DMS79 (cell line): ENCODE measurements at regions not wholly inside any gene's neighbourhood (a gene's known extent, or its start where the extent isn't known, plus 50 kb on each side); places are given as distances from the start of the nearest gene placed in this dataset.

Experiments
- DNase-seq: peaks from one replicate; lab custom pipeline; 2025; lab: John Stamatoyannopoulos, UW

- no peak for DNase-seq
Measured at GRCh38 chr6:94074764-94075163, 655.4 kb upstream of the EPHA7 start.

- DNase-seq = no peak
Measured at GRCh38 chr6:94071835-94072234, 652.5 kb upstream of the EPHA7 start.

GRCh38 chr6:94065707-94066337 lies 646.5 kb upstream of the EPHA7 start:
- DNase-seq = no peak

- no peak for DNase-seq
Measured at GRCh38 chr6:94052749-94053148, 633.4 kb upstream of the EPHA7 start.

GRCh38 chr6:94050515-94050914 lies 631.2 kb upstream of the EPHA7 start:
- DNase-seq = no peak

GRCh38 chr6:94049001-94049400 lies 629.6 kb upstream of the EPHA7 start:
- no peak for DNase-seq

- no peak for DNase-seq
Measured at GRCh38 chr6:94045099-94045829, 625.9 kb upstream of the EPHA7 start.

- no peak for DNase-seq
Measured at GRCh38 chr6:94041945-94042709, 622.8 kb upstream of the EPHA7 start.

GRCh38 chr6:94036024-94036423 lies 616.7 kb upstream of the EPHA7 start:
- no peak for DNase-seq

GRCh38 chr6:94027374-94027773 lies 608.0 kb upstream of the EPHA7 start:
- DNase-seq = no peak

GRCh38 chr6:94026575-94026974 lies 607.2 kb upstream of the EPHA7 start:
- DNase-seq = no peak

- no peak for DNase-seq
Measured at GRCh38 chr6:94005835-94006234, 586.5 kb upstream of the EPHA7 start.

GRCh38 chr6:93992976-93993375 lies 573.6 kb upstream of the EPHA7 start:
- no peak for DNase-seq

- DNase-seq = no peak
Measured at GRCh38 chr6:93989630-93990029, 570.3 kb upstream of the EPHA7 start.

GRCh38 chr6:93985953-93986352 lies 566.6 kb upstream of the EPHA7 start:
- no peak for DNase-seq

GRCh38 chr6:93975159-93975558 lies 555.8 kb upstream of the EPHA7 start:
- DNase-seq = no peak

- DNase-seq = no peak
Measured at GRCh38 chr6:93974332-93974731, 555.0 kb upstream of the EPHA7 start.

GRCh38 chr6:93972791-93973190 lies 553.4 kb upstream of the EPHA7 start:
- DNase-seq = no peak

- DNase-seq = no peak
Measured at GRCh38 chr6:93970684-93971083, 551.3 kb upstream of the EPHA7 start.

- DNase-seq = no peak
Measured at GRCh38 chr6:93968126-93968525, 548.8 kb upstream of the EPHA7 start.

- DNase-seq = no peak
Measured at GRCh38 chr6:93964926-93965325, 545.6 kb upstream of the EPHA7 start.

- DNase-seq = no peak
Measured at GRCh38 chr6:93964321-93964720, 545.0 kb upstream of the EPHA7 start.

GRCh38 chr6:93962566-93962965 lies 543.2 kb upstream of the EPHA7 start:
- DNase-seq = no peak
